A549 (cell line): ENCODE measurements at regions not wholly inside any gene's neighbourhood (a gene's known extent, or its start where the extent isn't known, plus 50 kb on each side); places are given as distances from the start of the nearest gene placed in this dataset.

Source experiments
- ATAC-seq, 2 experiments: fragments of 200-7000 bp in 1 of 2; fragments of >200 bp in 1 of 2; cut with Nextera tagmentation in 1 of 2; cut with Tn5 transposase in 1 of 2; 3 replicates each; pipeline versions ENCODE4 v1.8.0 to v1.9.1; 2018 to 2020; ENCODE audit warnings: mild to moderate bottlenecking in 1 of 2, moderate library complexity in 1 of 2
- CTCF ChIA-PET: fragments of 300-600 bp; sonication (Branson Sonifier 250); formaldehyde crosslinking; extraction: SDS; loops from one replicate; lab custom pipeline; 2021; ENCODE audit warnings: antibody characterized with exemption, inconsistent platforms; lab: Yijun Ruan, JAX
- POLR2A ChIA-PET: fragments of 350-600 bp; formaldehyde crosslinking; extraction: SDS; loops from one replicate; lab custom pipeline; 2021; ENCODE audit warnings: antibody characterized with exemption, inconsistent platforms; lab: Yijun Ruan, JAX
- DNase-seq, 2 experiments: peaks; one replicate each; pipeline versions ENCODE4 v3.0.0 to v3.0.0-alpha.2; 2011 to 2016; ENCODE audit warnings: low read depth in 1 of 2, low spot score in 1 of 2
- FAIRE-seq: peaks from 2 replicates; lab custom pipeline; 2011; peaks lifted over from hg19 to GRCh38; lab: Jason Lieb, UNC
- H3K27ac ChIP-seq, 2 experiments: fragments of >200 bp; sonication (Bioruptor Twin); formaldehyde crosslinking; 3 replicates each; pipeline ENCODE4 v1.5.1; 2016 to 2017
- H3K4me1 ChIP-seq: fragments of >200 bp; sonication (Bioruptor Twin); formaldehyde crosslinking; 3 replicates; pipeline ENCODE4 v1.6.1; 2016
- H3K4me2 ChIP-seq: fragments of >200 bp; sonication (Bioruptor Twin); formaldehyde crosslinking; 3 replicates; pipeline ENCODE4 v1.6.1; 2016
- H3K4me3 ChIP-seq: fragments of >200 bp; sonication (Bioruptor Twin); formaldehyde crosslinking; 3 replicates; pipeline ENCODE4 v1.5.1; 2016
- H3K9me3 ChIP-seq: fragments of >200 bp; sonication (Bioruptor Twin); formaldehyde crosslinking; 3 replicates; pipeline ENCODE4 v1.6.1; 2016
- CBX2 ChIP-seq: fragments of 200-600 bp; sonication (generic); IDR thresholded peaks from 2 replicates; pipeline ENCODE4 v1.6.1; 2016; ENCODE audit warnings: low read depth, mild to moderate bottlenecking, borderline replicate concordance
- E2F6 ChIP-seq: IDR thresholded peaks from 2 replicates; pipeline ENCODE4 v1.6.1; 2012; ENCODE audit warnings: low read depth, borderline replicate concordance
- ELK1 ChIP-seq: fragments of 150-350 bp; IDR thresholded peaks from 2 replicates; pipeline ENCODE4 v1.6.1; 2014; ENCODE audit warnings: low read depth, mild to moderate bottlenecking, low read length
- ESRRA ChIP-seq: fragments of 150-350 bp; IDR thresholded peaks from 2 replicates; pipeline ENCODE4 v1.6.1; 2014; ENCODE audit warnings: mild to moderate bottlenecking, low read length, borderline replicate concordance
- FOXS1 ChIP-seq: fragments of 250-450 bp; sonication (Bioruptor Pico); IDR thresholded peaks from 2 replicates; pipeline ENCODE4 v1.5.0; 2020; ENCODE audit warnings: mild to moderate bottlenecking, moderate library complexity
- HOXA7 ChIP-seq: fragments of 250-450 bp; sonication (Bioruptor Pico); IDR thresholded peaks from 2 replicates; pipeline ENCODE4 v1.5.0; 2020; ENCODE audit warnings: mild to moderate bottlenecking, moderate library complexity
- HOXB5 ChIP-seq: fragments of 250-450 bp; sonication (Bioruptor Pico); IDR thresholded peaks from 2 replicates; pipeline ENCODE4 v1.5.0; 2020; ENCODE audit warnings: mild to moderate bottlenecking, moderate library complexity
- JUNB ChIP-seq: fragments of >200 bp; sonication (Bioruptor Twin); formaldehyde crosslinking; IDR thresholded peaks from 2 replicates; pipeline ENCODE4 v1.6.1; 2016
- MAX ChIP-seq: IDR thresholded peaks from 2 replicates; pipeline ENCODE4 v1.6.1; 2012
- NPAS2 ChIP-seq: fragments of 250-450 bp; sonication (Bioruptor Pico); IDR thresholded peaks from 2 replicates; pipeline ENCODE4 v1.8.0; 2022; ENCODE audit warnings: mild to moderate bottlenecking, moderate library complexity, borderline replicate concordance
- NR3C1 ChIP-seq: fragments of >200 bp; sonication (Bioruptor Twin); formaldehyde crosslinking; IDR thresholded peaks from 3 replicates; pipeline ENCODE4 v1.6.1; 2017
- POLR2A ChIP-seq: IDR thresholded peaks from 2 replicates; pipeline ENCODE4 v1.6.1; 2012; ENCODE audit warnings: mild to moderate bottlenecking, low read length
- RAD21 ChIP-seq, 2 experiments: fragments of >200 bp in 1 of 2; sonication (Bioruptor Twin) in 1 of 2; formaldehyde crosslinking in 1 of 2; IDR thresholded peaks in 1 of 2; conservative IDR thresholded peaks in 1 of 2; 2 replicates in 1 of 2; 3 replicates in 1 of 2; pipeline ENCODE4 v1.6.1; 2012 to 2018; ENCODE audit warnings: inconsistent platforms in 1 of 2
- TP53 ChIP-seq: fragments of 250-450 bp; sonication (Bioruptor Pico); IDR thresholded peaks from 2 replicates; pipeline ENCODE4 v1.5.0; 2021; ENCODE audit warnings: mild to moderate bottlenecking, moderate library complexity
- ZC3H11A ChIP-seq: fragments of 450-650 bp; IDR thresholded peaks from 2 replicates; pipeline ENCODE4 v1.6.1; 2014; ENCODE audit warnings: antibody characterized with exemption, mild to moderate bottlenecking
- WGBS: methylation state at CpG from one replicate; pipeline ENCODE4 v1.1.6; 2017; ENCODE audit errors: missing lambda C conversion rate; 5-methylcytosine and 5-hydroxymethylcytosine counted together
- TF ChIP-seq, protein P1 (sequence below): fragments of >200 bp; sonication (Bioruptor Twin); formaldehyde crosslinking; IDR thresholded peaks from 3 replicates; pipeline ENCODE4 v1.5.1; 2016
- TF ChIP-seq, protein P2 (sequence below): fragments of 450-650 bp; IDR thresholded peaks from 2 replicates; pipeline ENCODE4 v1.6.1; 2014; ENCODE audit warnings: antibody characterized with exemption
- TF ChIP-seq, protein P3 (sequence below): fragments of >200 bp; sonication (Bioruptor Twin); formaldehyde crosslinking; IDR thresholded peaks from 3 replicates; pipeline ENCODE4 v1.6.1; 2016
- TF ChIP-seq, protein P4 (sequence below): fragments of 250-450 bp; sonication (Bioruptor Pico); IDR thresholded peaks from 2 replicates; pipeline ENCODE4 v1.5.0; 2021; ENCODE audit warnings: mild to moderate bottlenecking, moderate library complexity, borderline replicate concordance

GRCh38 chr6:103079867-103080266 lies 1686.4 kb downstream of the GRIK2 start (continued):
- TF ChIP-seq, protein P1, sequence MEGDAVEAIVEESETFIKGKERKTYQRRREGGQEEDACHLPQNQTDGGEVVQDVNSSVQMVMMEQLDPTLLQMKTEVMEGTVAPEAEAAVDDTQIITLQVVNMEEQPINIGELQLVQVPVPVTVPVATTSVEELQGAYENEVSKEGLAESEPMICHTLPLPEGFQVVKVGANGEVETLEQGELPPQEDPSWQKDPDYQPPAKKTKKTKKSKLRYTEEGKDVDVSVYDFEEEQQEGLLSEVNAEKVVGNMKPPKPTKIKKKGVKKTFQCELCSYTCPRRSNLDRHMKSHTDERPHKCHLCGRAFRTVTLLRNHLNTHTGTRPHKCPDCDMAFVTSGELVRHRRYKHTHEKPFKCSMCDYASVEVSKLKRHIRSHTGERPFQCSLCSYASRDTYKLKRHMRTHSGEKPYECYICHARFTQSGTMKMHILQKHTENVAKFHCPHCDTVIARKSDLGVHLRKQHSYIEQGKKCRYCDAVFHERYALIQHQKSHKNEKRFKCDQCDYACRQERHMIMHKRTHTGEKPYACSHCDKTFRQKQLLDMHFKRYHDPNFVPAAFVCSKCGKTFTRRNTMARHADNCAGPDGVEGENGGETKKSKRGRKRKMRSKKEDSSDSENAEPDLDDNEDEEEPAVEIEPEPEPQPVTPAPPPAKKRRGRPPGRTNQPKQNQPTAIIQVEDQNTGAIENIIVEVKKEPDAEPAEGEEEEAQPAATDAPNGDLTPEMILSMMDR, result no peak
- no peak for TF ChIP-seq POLR2A

DNA sequence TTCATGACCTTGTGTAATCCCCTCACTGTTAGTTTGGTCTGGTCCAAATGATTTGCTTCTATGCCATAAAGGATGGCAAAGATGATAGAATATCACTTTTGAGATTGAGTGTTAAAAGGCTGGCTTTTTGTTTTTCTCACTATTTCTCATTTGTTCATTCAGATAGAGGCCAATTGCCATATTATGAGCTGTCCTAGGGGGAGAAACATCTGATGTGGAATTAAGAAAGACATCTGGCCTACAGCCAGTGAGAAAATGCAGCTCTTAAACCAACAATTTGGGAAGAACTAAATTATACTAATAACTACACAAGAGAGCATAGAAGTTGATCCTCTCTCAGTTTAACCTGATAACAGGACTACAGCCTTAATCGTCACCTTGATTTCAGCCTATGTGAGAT lies 1668.6 kb downstream of the GRIK2 start:
- Histone ChIP-seq H3K4me1 (no peaks in the 10 kb centered on the region), H3K4me2 (no peak overlapping the region), H3K4me3 (no peak overlapping the region), H3K27ac (no peak overlapping the region), H3K9me3 (no peaks in the 10 kb centered on the region)
- ChIA-PET CTCF (no interaction called here), POLR2A (no interaction called here)
- no peak for FAIRE-seq
- DNase-seq, result no peak
- WGBS, result 18% methylated on average over 1 of the region's 1 CpG
- ATAC-seq, result no peak
- TF ChIP-seq RAD21 (conservative IDR thresholded peaks at IDR 0.05 in 1 of 2, IDR thresholded peaks at IDR 0.05 in 1 of 2) (no peak), NR3C1 (no peak), HOXA7 (CRISPR knock-in tag) (no peak), HOXB5 (CRISPR knock-in tag) (no peak), TP53 (no peak), CBX2 (no peak), ZC3H11A (no peak), ELK1 (no peak)
- TF ChIP-seq, protein P2, sequence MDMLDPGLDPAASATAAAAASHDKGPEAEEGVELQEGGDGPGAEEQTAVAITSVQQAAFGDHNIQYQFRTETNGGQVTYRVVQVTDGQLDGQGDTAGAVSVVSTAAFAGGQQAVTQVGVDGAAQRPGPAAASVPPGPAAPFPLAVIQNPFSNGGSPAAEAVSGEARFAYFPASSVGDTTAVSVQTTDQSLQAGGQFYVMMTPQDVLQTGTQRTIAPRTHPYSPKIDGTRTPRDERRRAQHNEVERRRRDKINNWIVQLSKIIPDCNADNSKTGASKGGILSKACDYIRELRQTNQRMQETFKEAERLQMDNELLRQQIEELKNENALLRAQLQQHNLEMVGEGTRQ, result no peak
- TF ChIP-seq, protein P3, sequence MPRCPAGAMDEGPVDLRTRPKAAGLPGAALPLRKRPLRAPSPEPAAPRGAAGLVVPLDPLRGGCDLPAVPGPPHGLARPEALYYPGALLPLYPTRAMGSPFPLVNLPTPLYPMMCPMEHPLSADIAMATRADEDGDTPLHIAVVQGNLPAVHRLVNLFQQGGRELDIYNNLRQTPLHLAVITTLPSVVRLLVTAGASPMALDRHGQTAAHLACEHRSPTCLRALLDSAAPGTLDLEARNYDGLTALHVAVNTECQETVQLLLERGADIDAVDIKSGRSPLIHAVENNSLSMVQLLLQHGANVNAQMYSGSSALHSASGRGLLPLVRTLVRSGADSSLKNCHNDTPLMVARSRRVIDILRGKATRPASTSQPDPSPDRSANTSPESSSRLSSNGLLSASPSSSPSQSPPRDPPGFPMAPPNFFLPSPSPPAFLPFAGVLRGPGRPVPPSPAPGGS, result no peak

GRCh38 chr6:103047567-103047966 lies 1654.1 kb downstream of the GRIK2 start:
- Histone ChIP-seq H3K9me3 (no peaks in the 10 kb centered on the region), H3K4me2 (no peak overlapping the region), H3K4me1 (no peaks in the 10 kb centered on the region), H3K4me3 (no peak overlapping the region), H3K27ac (no peak overlapping the region)
- ChIA-PET POLR2A (no interaction called here), CTCF (no interaction called here)
- TF ChIP-seq, protein P4, sequence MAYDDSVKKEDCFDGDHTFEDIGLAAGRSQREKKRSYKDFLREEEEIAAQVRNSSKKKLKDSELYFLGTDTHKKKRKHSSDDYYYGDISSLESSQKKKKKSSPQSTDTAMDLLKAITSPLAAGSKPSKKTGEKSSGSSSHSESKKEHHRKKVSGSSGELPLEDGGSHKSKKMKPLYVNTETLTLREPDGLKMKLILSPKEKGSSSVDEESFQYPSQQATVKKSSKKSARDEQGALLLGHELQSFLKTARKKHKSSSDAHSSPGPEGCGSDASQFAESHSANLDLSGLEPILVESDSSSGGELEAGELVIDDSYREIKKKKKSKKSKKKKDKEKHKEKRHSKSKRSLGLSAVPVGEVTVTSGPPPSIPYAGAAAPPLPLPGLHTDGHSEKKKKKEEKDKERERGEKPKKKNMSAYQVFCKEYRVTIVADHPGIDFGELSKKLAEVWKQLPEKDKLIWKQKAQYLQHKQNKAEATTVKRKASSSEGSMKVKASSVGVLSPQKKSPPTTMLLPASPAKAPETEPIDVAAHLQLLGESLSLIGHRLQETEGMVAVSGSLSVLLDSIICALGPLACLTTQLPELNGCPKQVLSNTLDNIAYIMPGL (CRISPR knock-in tag), result no peak
- TF ChIP-seq, protein P2, result no peak
- ATAC-seq, result no peak
- DNase-seq, result no peak
- no peak for FAIRE-seq

DNA sequence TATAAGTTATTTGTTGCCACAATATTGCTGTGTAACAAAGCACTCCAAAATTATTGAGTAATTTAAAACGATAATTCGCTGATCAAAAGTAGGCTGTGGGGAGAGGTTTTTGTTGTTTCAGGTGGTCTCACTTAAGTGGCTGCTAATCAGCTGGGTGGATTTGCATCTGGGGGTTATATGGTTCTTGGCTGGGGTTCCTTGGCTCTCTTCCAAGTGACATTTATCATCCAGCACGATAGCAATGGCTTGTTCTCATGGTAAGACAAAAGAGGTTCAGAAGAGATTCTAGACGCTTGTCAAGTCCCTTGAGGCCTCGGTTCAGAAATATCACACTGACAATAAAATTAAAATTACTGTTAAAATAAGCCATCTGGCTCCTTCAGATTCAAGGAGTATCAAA lies 1648.8 kb downstream of the GRIK2 start:
- POLR2A ChIA-PET, result no interaction called here
- DNase-seq (no peak), ATAC-seq (no peak), FAIRE-seq (no peak)
- 28% methylated on average over 5 of the region's 5 CpGs for WGBS
- H3K9me3 ChIP-seq, result no peaks in the 10 kb centered on the region
- H3K4me3 ChIP-seq, result no peak overlapping the region
- no peaks in the 10 kb centered on the region for H3K4me1 ChIP-seq
- H3K4me2 ChIP-seq, result no peak overlapping the region
- CTCF ChIA-PET, result no interaction called here
- no peak overlapping the region for H3K27ac ChIP-seq
- TF ChIP-seq ESRRA, result no peak
- TF ChIP-seq E2F6, result no peak
- no peak for TF ChIP-seq NPAS2
- TF ChIP-seq JUNB, result no peak
- TF ChIP-seq TP53, result no peak
- TF ChIP-seq FOXS1 (CRISPR knock-in tag), result no peak
- TF ChIP-seq MAX, result no peak
